ENCODE measurements at regions not wholly inside any gene's neighbourhood (a gene's known extent, or its start where the extent isn't known, plus 50 kb on each side); places are given as distances from the start of the nearest gene placed in this dataset.

DNA sequence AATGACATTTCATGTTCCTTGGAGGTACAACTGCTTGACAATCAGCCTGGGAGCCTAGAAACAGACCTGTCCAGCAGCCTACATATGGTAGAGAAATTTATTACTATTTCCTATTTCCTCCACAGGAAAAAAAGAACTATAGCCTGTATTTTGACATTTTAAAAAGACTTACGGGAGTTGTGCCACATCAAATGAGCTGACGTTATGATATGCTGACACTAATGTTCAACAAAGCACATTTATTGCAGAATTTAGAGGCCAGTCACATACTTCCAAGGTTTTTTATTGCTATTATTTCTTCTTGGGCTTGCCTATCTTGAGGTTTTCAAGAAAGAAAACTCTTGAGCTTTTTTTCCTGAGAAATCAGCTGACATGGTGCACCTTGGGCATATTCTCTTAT lies 305.3 kb downstream of the LRIG3 start:
- H3K9me3 ChIP-seq (ENCODE audit: insufficient read depth, low read length): no peaks in the 10 kb centered on the region
- no peak overlapping the region for H3K4me3 ChIP-seq (ENCODE audit: insufficient read depth, low read length, poor library complexity, severe bottlenecking)
- H3K4me2 ChIP-seq (ENCODE audit: low read depth, low read length, poor library complexity, severe bottlenecking): no peak overlapping the region
- no peak overlapping the region for H3K9ac ChIP-seq (ENCODE audit: low read length)
- H3K27me3 ChIP-seq (ENCODE audit: low read length): no peaks in the 10 kb centered on the region
- H3K9me2 ChIP-seq (replicated peaks; ENCODE audit: insufficient read depth, low read length): no peaks in the 10 kb centered on the region
- TF ChIP-seq, protein P1, sequence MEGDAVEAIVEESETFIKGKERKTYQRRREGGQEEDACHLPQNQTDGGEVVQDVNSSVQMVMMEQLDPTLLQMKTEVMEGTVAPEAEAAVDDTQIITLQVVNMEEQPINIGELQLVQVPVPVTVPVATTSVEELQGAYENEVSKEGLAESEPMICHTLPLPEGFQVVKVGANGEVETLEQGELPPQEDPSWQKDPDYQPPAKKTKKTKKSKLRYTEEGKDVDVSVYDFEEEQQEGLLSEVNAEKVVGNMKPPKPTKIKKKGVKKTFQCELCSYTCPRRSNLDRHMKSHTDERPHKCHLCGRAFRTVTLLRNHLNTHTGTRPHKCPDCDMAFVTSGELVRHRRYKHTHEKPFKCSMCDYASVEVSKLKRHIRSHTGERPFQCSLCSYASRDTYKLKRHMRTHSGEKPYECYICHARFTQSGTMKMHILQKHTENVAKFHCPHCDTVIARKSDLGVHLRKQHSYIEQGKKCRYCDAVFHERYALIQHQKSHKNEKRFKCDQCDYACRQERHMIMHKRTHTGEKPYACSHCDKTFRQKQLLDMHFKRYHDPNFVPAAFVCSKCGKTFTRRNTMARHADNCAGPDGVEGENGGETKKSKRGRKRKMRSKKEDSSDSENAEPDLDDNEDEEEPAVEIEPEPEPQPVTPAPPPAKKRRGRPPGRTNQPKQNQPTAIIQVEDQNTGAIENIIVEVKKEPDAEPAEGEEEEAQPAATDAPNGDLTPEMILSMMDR (IDR thresholded peaks at IDR 0.05; ENCODE audit: insufficient read depth, low read length, poor library complexity, severe bottlenecking): no peak
- no peak for TF ChIP-seq EZH2phosphoT487 (conservative IDR thresholded peaks at IDR 0.05; ENCODE audit: low read length)
- H3F3A ChIP-seq (ENCODE audit: insufficient read depth): no peaks in the 10 kb centered on the region
- no peak overlapping the region for H3K27ac ChIP-seq (ENCODE audit: low read depth, low read length)
- no peak overlapping the region for H2AFZ ChIP-seq (ENCODE audit: low read depth, low read length, severe bottlenecking)
- H3K79me2 ChIP-seq (ENCODE audit: insufficient read depth, low read length): no peaks in the 10 kb centered on the region
- H3K36me3 ChIP-seq (ENCODE audit: low read length): no peaks in the 10 kb centered on the region
- H4K20me1 ChIP-seq (ENCODE audit: low read depth, low read length): no peaks in the 10 kb centered on the region

- no peak overlapping the region for H3K27ac ChIP-seq (ENCODE audit: low read depth, low read length)
- no peak overlapping the region for H3K9ac ChIP-seq (ENCODE audit: low read length)
- H2AFZ ChIP-seq (ENCODE audit: low read depth, low read length, severe bottlenecking): no peak overlapping the region
- TF ChIP-seq, protein P1 (IDR thresholded peaks at IDR 0.05; ENCODE audit: insufficient read depth, low read length, poor library complexity, severe bottlenecking): no peak
- TF ChIP-seq EZH2phosphoT487 (conservative IDR thresholded peaks at IDR 0.05; ENCODE audit: low read length): no peak
- no peaks in the 10 kb centered on the region for H3K9me3 ChIP-seq (ENCODE audit: insufficient read depth, low read length)
- no peaks in the 10 kb centered on the region for H4K20me1 ChIP-seq (ENCODE audit: low read depth, low read length)
- no peaks in the 10 kb centered on the region for H3K79me2 ChIP-seq (ENCODE audit: insufficient read depth, low read length)
- H3F3A ChIP-seq (ENCODE audit: insufficient read depth): no peaks in the 10 kb centered on the region
- no peaks in the 10 kb centered on the region for H3K9me2 ChIP-seq (replicated peaks; ENCODE audit: insufficient read depth, low read length)
- H3K4me2 ChIP-seq (ENCODE audit: low read depth, low read length, poor library complexity, severe bottlenecking): no peak overlapping the region
- H3K36me3 ChIP-seq (ENCODE audit: low read length): no peaks in the 10 kb centered on the region
- no peaks in the 10 kb centered on the region for H3K27me3 ChIP-seq (ENCODE audit: low read length)
- no peak overlapping the region for H3K4me3 ChIP-seq (ENCODE audit: insufficient read depth, low read length, poor library complexity, severe bottlenecking)
These were observed 304.7 kb downstream of the LRIG3 start for GRCh38 chr12:58615576-58615975.

GRCh38 chr12:58616618-58617017 lies 303.7 kb downstream of the LRIG3 start:
- Histone ChIP-seq H2AFZ (ENCODE audit: low read depth, low read length, severe bottlenecking) (no peak overlapping the region), H3K9me2 (replicated peaks; ENCODE audit: insufficient read depth, low read length) (no peaks in the 10 kb centered on the region), H3K36me3 (ENCODE audit: low read length) (no peaks in the 10 kb centered on the region), H3K4me2 (ENCODE audit: low read depth, low read length, poor library complexity, severe bottlenecking) (no peak overlapping the region), H3K4me3 (ENCODE audit: insufficient read depth, low read length, poor library complexity, severe bottlenecking) (no peak overlapping the region), H3K9ac (ENCODE audit: low read length) (no peak overlapping the region), H3F3A (ENCODE audit: insufficient read depth) (no peaks in the 10 kb centered on the region), H4K20me1 (ENCODE audit: low read depth, low read length) (no peaks in the 10 kb centered on the region), H3K9me3 (ENCODE audit: insufficient read depth, low read length) (no peaks in the 10 kb centered on the region), H3K27ac (ENCODE audit: low read depth, low read length) (no peak overlapping the region), H3K27me3 (ENCODE audit: low read length) (no peaks in the 10 kb centered on the region), H3K79me2 (ENCODE audit: insufficient read depth, low read length) (no peaks in the 10 kb centered on the region)
- TF ChIP-seq, protein P1 (IDR thresholded peaks at IDR 0.05; ENCODE audit: insufficient read depth, low read length, poor library complexity, severe bottlenecking): no peak
- TF ChIP-seq EZH2phosphoT487 (conservative IDR thresholded peaks at IDR 0.05; ENCODE audit: low read length): no peak
